ENCODE measurements at regions not wholly inside any gene's neighbourhood (a gene's known extent, or its start where the extent isn't known, plus 50 kb on each side); places are given as distances from the start of the nearest gene placed in this dataset.

GRCh38 chr1:219676012-219676765 is 63.3 kb upstream of the ZC3H11B start:
- no peak for DNase-seq (ENCODE audit: low spot score)
- TF ChIP-seq, protein P1, sequence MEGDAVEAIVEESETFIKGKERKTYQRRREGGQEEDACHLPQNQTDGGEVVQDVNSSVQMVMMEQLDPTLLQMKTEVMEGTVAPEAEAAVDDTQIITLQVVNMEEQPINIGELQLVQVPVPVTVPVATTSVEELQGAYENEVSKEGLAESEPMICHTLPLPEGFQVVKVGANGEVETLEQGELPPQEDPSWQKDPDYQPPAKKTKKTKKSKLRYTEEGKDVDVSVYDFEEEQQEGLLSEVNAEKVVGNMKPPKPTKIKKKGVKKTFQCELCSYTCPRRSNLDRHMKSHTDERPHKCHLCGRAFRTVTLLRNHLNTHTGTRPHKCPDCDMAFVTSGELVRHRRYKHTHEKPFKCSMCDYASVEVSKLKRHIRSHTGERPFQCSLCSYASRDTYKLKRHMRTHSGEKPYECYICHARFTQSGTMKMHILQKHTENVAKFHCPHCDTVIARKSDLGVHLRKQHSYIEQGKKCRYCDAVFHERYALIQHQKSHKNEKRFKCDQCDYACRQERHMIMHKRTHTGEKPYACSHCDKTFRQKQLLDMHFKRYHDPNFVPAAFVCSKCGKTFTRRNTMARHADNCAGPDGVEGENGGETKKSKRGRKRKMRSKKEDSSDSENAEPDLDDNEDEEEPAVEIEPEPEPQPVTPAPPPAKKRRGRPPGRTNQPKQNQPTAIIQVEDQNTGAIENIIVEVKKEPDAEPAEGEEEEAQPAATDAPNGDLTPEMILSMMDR (IDR thresholded peaks at IDR 0.05; ENCODE audit: extremely low read depth, insufficient read depth, missing control alignments) = no peak
- in situ Hi-C loops (cut with MboI; ENCODE audit: low pct_unique_long_range_greater_than_20kb, low sequenced_read_pairs, unreplicated experiment) = no loop called here

- no peak for DNase-seq (ENCODE audit: low spot score)
- TF ChIP-seq, protein P1 (IDR thresholded peaks at IDR 0.05; ENCODE audit: extremely low read depth, insufficient read depth, missing control alignments) = no peak
- in situ Hi-C loops (cut with MboI; ENCODE audit: low pct_unique_long_range_greater_than_20kb, low sequenced_read_pairs, unreplicated experiment) = no loop called here
Measured at GRCh38 chr1:219670426-219671149, 57.7 kb upstream of the ZC3H11B start.

- no peak for DNase-seq (ENCODE audit: low spot score)
- TF ChIP-seq, protein P1 (IDR thresholded peaks at IDR 0.05; ENCODE audit: extremely low read depth, insufficient read depth, missing control alignments) = no peak
- in situ Hi-C loops (cut with MboI; ENCODE audit: low pct_unique_long_range_greater_than_20kb, low sequenced_read_pairs, unreplicated experiment) = loop anchor here (10.0 kb wide), 1 partner anchor 135 kb away; no protein-coding TSS in a partner anchor
Measured at GRCh38 chr1:219669556-219669955, 56.7 kb upstream of the ZC3H11B start.

DNA sequence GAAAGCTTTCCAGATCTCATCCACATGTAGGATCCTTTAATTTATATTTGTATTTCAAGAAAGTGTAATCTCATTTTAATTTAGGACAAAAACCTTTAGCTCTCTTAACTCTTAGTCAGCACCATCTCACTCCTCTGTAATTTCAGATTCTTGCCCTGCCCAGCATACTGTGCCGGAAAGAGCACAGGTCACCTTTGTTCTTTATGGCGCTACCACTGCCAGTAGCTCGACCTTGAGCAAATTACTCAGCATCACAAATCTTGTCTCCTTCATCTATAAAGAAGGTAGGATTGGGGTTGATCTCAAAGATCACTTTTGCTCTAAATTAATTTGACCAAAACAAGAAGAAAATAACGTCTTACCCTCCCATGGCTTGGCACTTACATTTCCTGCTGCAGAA is 56.1 kb upstream of the ZC3H11B start:
- in situ Hi-C loops (cut with MboI; ENCODE audit: low pct_unique_long_range_greater_than_20kb, low sequenced_read_pairs, unreplicated experiment) = loop anchor here (10.0 kb wide), 1 partner anchor 136 kb away; no protein-coding TSS in a partner anchor
- TF ChIP-seq, protein P1 (IDR thresholded peaks at IDR 0.05; ENCODE audit: extremely low read depth, insufficient read depth, missing control alignments) = no peak
- no peak for DNase-seq (ENCODE audit: low spot score)

GRCh38 chr1:219668446-219668845 is 55.5 kb upstream of the ZC3H11B start:
- no peak for DNase-seq (ENCODE audit: low spot score)
- TF ChIP-seq, protein P1 (IDR thresholded peaks at IDR 0.05; ENCODE audit: extremely low read depth, insufficient read depth, missing control alignments) = no peak
- in situ Hi-C loops (cut with MboI; ENCODE audit: low pct_unique_long_range_greater_than_20kb, low sequenced_read_pairs, unreplicated experiment) = loop anchor here (10.0 kb wide), 1 partner anchor 136 kb away; no protein-coding TSS in a partner anchor

DNA sequence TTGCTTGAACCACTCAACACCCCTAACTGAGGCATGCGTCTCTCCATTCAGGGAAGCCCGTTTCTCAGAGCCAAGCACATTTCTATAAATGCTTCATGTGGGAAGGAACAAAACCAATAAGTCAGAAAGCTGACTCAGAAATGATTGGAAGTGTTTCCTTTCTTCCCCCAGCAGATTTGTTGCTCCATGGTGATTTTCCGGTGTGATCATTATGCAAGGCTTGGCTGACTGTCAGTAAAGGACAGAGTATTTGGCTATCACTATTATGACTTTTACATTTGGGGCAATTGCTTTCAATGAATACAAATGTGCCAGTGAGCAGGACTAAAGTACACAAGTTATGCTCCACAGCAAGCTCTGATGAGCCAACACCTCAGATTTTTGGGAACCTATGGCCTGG is 53.3 kb upstream of the ZC3H11B start:
- TF ChIP-seq, protein P1 (IDR thresholded peaks at IDR 0.05; ENCODE audit: extremely low read depth, insufficient read depth, missing control alignments) = no peak
- in situ Hi-C loops (cut with MboI; ENCODE audit: low pct_unique_long_range_greater_than_20kb, low sequenced_read_pairs, unreplicated experiment) = loop anchor here (10.0 kb wide), 1 partner anchor 139 kb away; no protein-coding TSS in a partner anchor
- no peak for DNase-seq (ENCODE audit: low spot score)
